SJCRH30 (cell line): ENCODE measurements at regions not wholly inside any gene's neighbourhood (a gene's known extent, or its start where the extent isn't known, plus 50 kb on each side); places are given as distances from the start of the nearest gene placed in this dataset.
"Not testable (repeated sequence)": the region's sequence is repeated elsewhere in the genome, so short reads cannot be mapped to it uniquely, and the experiment has no call there.

Source experiments
- DNase-seq, 2 experiments: peaks; one replicate each; pipeline ENCODE4 v3.0.0-alpha.2; 2015 to 2020
- H3K27ac ChIP-seq: fragments of 250-450 bp; sonication (Bioruptor Pico); 2 replicates; pipeline ENCODE4 v1.5.1; 2020; ENCODE audit warnings: mild to moderate bottlenecking, moderate library complexity
- H3K27me3 ChIP-seq: fragments of 250-450 bp; sonication (Bioruptor Pico); 2 replicates; pipeline ENCODE4 v1.5.1; 2020; ENCODE audit warnings: mild to moderate bottlenecking, moderate library complexity
- H3K36me3 ChIP-seq: fragments of 250-450 bp; sonication (Bioruptor Pico); 2 replicates; pipeline ENCODE4 v1.5.1; 2020; ENCODE audit warnings: mild to moderate bottlenecking, moderate library complexity
- H3K4me1 ChIP-seq: fragments of 250-450 bp; sonication (Bioruptor Pico); 2 replicates; pipeline ENCODE4 v1.5.1; 2020; ENCODE audit warnings: mild to moderate bottlenecking, moderate library complexity
- H3K4me3 ChIP-seq: fragments of 250-450 bp; sonication (Bioruptor Pico); 2 replicates; pipeline ENCODE4 v1.5.1; 2020; ENCODE audit warnings: mild to moderate bottlenecking, moderate library complexity
- H3K9me3 ChIP-seq: fragments of 250-450 bp; sonication (Bioruptor Pico); replicated peaks from 2 replicates; pipeline ENCODE4 v1.5.1; 2020; ENCODE audit warnings: mild to moderate bottlenecking, moderate library complexity

- no peak overlapping the region for H3K27ac ChIP-seq
- H3K27me3 ChIP-seq, result no peaks in the 10 kb centered on the region
- H3K36me3 ChIP-seq, result no peaks in the 10 kb centered on the region
- DNase-seq, result no peak
- no peaks in the 10 kb centered on the region for H3K4me1 ChIP-seq
- no peak overlapping the region for H3K4me3 ChIP-seq
- H3K9me3 ChIP-seq, result no peaks in the 10 kb centered on the region
These were observed 113.6 kb upstream of the TMPRSS2 start for GRCh38 chr21:41621513-41621912.

DNA sequence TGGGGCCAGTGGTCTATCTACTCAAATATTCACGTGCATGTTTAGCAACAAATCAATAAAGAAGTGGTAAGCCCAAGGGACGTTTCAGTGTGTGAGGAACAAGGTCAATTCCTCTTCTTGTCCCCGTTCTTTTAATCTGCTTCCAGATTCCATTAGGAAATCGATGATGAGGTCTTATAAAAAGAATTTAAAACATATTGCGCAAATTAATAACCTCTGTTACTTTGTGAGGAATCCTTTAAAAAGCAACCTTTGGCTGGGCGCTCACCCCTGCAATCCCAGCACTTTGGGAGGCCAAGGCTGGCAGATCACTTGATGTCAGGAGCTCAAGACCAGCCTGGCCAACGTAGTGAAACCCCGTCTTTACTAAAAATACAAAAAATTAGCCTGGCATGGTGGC, 113.0 kb upstream of the TMPRSS2 start:
- Histone ChIP-seq H3K27me3 (no peaks in the 10 kb centered on the region), H3K9me3 (no peaks in the 10 kb centered on the region), H3K4me1 (no peaks in the 10 kb centered on the region), H3K27ac (no peak overlapping the region), H3K36me3 (no peaks in the 10 kb centered on the region), H3K4me3 (no peak overlapping the region)
- DNase-seq, result no peak

DNA sequence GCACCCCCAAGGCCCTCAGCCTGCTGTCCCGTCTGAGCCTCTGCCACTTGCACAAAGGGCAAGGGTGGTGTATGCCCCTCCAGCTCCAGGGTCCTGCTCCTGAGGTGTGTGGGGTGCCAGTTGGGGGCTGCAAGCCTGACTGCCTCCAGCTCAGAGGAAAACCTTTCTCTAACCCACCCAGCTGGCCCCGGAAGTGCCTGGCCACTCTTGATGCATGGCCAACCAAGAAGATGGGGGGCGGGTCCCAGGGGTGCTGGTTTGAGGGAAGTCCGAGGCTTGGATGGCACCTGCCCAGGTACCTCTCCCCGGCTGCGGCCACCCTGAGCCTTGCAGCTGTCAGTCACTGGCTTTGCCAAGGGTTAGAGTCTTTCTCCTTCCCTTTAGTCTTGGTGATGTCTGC, 112.6 kb upstream of the TMPRSS2 start:
- H3K36me3 ChIP-seq, result no peaks in the 10 kb centered on the region
- no peaks in the 10 kb centered on the region for H3K4me1 ChIP-seq
- no peaks in the 10 kb centered on the region for H3K27me3 ChIP-seq
- H3K9me3 ChIP-seq, result no peaks in the 10 kb centered on the region
- no peak overlapping the region for H3K4me3 ChIP-seq
- H3K27ac ChIP-seq, result no peak overlapping the region
- DNase-seq, result no peak

GRCh38 chr21:41616031-41616591, 108.2 kb upstream of the TMPRSS2 start:
- Histone ChIP-seq H3K27ac (no peak overlapping the region), H3K9me3 (no peaks in the 10 kb centered on the region), H3K27me3 (no peaks in the 10 kb centered on the region), H3K36me3 (no peaks in the 10 kb centered on the region), H3K4me1 (no peaks in the 10 kb centered on the region), H3K4me3 (no peak overlapping the region)
- DNase-seq, result no peak

DNA sequence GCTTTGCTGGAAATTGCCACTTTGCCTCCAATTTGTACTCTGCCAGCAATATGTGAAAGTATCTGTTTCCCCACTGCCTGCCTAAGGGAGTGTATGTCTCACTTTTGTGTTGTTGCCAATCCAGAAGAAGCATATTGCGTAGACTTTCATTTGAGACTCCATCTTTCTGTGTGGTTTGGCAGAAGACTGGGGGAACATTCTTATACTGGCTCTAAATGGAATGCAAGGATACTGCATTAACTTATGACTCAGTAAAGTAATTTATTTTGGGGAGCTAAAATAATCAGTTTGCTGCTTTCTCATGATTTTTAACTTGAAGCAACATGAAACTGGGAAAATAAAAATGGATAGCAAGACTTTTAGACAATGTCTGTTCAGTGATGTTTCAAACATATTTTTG, 107.7 kb upstream of the TMPRSS2 start:
- DNase-seq, result no peak
- no peaks in the 10 kb centered on the region for H3K4me1 ChIP-seq
- H3K36me3 ChIP-seq, result no peaks in the 10 kb centered on the region
- H3K27me3 ChIP-seq, result no peaks in the 10 kb centered on the region
- H3K4me3 ChIP-seq, result no peak overlapping the region
- no peak overlapping the region for H3K27ac ChIP-seq
- no peaks in the 10 kb centered on the region for H3K9me3 ChIP-seq

DNA sequence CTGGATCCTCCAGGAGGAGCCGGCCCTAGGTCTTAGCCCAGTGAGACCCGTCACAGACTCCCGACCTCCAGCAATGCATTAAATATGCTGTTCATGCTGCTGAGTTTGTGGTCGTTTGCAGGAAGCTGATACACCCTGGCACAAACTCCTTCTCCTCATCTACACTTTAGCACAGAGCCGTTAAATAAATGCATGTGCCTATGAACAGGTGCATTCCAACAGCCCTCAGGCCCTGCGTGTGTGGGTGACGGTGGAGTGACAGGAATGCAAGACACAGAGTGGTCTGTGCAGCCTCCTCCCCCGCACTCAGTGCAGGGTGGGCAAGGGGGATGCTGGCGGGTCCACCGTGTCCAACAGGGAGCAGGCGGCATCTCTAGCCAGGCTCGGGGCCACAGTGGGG, 106.6 kb upstream of the TMPRSS2 start:
- DNase-seq, result no peak
- Histone ChIP-seq H3K36me3 (no peaks in the 10 kb centered on the region), H3K9me3 (no peaks in the 10 kb centered on the region), H3K4me3 (no peak overlapping the region), H3K27me3 (no peaks in the 10 kb centered on the region), H3K4me1 (no peaks in the 10 kb centered on the region), H3K27ac (no peak overlapping the region)

- H3K4me1 ChIP-seq, result no peaks in the 10 kb centered on the region
These were observed 105.6 kb upstream of the TMPRSS2 start for GRCh38 chr21:41613533-41613909.

GRCh38 chr21:41612674-41613532, 104.9 kb upstream of the TMPRSS2 start:
- H3K4me3 ChIP-seq, result no peak overlapping the region
- peak; percentile 15 to 57 for DNase-seq
- no peaks in the 10 kb centered on the region for H3K27me3 ChIP-seq
- no peaks in the 10 kb centered on the region for H3K4me1 ChIP-seq
- no peaks in the 10 kb centered on the region for H3K9me3 ChIP-seq
- no peaks in the 10 kb centered on the region for H3K36me3 ChIP-seq
- no peak overlapping the region for H3K27ac ChIP-seq

More at GRCh38 chr21:41613533-41613909, 105.6 kb upstream of the TMPRSS2 start:
- Histone ChIP-seq H3K27ac (no peak overlapping the region), H3K9me3 (no peaks in the 10 kb centered on the region), H3K36me3 (no peaks in the 10 kb centered on the region), H3K27me3 (no peaks in the 10 kb centered on the region), H3K4me3 (no peak overlapping the region)
- DNase-seq, result no peak

DNA sequence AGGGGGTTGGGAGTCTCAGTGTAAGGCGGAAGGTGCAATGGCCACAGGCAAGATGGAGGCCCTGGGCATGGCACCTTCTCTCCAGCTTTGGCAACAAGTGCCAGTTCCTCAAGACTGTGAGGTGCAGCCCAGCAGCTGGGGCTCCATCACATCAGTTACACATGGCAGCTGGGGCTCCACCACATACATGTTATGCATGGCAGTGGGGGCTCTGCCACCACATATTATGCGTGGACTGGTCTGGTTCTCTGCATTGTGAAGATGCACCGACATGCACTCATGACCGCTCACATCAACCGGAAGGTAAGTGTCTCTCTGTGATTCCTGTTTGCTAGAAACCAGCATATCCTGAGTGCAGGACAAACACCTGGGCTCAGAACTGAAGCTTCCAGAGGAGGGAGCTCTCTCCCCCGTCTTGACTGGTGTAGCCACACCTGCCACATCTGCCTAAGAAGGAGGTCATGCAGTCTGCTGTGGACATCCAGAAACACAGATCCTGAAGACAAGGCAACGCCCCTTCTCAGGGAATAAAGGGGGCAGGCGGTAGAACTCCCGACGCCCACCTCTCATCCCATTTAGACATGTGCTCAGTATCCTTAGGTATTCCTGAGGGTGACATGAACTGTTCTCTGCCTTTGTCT, 104.1 kb upstream of the TMPRSS2 start:
- peak in 1 of 2 experiments; percentile 13 for DNase-seq
- Histone ChIP-seq H3K4me3 (no peak overlapping the region), H3K4me1 (no peaks in the 10 kb centered on the region), H3K27me3 (0 out of 2 replicates have a peak, but pooled peaks cover 2% of the 10 kb centered on the region), H3K27ac (no peak overlapping the region), H3K9me3 (no peaks in the 10 kb centered on the region), H3K36me3 (no peaks in the 10 kb centered on the region)

GRCh38 chr21:41611441-41611840, 103.5 kb upstream of the TMPRSS2 start:
- H3K4me3 ChIP-seq, result no peak overlapping the region

DNA sequence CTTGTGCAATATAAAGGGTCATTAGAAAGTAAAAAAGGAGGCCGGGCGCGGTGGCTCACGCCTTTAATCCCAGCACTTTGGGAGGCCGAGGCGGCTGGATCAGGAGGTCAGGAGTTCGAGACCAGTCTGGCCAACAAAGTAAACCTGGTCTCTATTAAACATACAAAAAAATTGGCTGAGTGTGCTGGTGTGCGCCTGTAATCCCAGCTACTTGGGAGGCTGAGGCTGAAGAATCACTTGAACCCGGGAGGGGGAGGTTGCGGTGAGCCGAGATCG, 102.8 kb upstream of the TMPRSS2 start:
- not testable (repeated sequence) for H3K4me3 ChIP-seq, DNase-seq, H3K36me3 ChIP-seq, H3K27me3 ChIP-seq, H3K9me3 ChIP-seq, H3K4me1 ChIP-seq, H3K27ac ChIP-seq

More at GRCh38 chr21:41611441-41611840, 103.5 kb upstream of the TMPRSS2 start:
- H3K9me3 ChIP-seq, result no peaks in the 10 kb centered on the region
- H3K27me3 ChIP-seq, result 0 out of 2 replicates have a peak, but pooled peaks cover 9% of the 10 kb centered on the region
- H3K27ac ChIP-seq, result no peak overlapping the region
- no peaks in the 10 kb centered on the region for H3K4me1 ChIP-seq
- H3K36me3 ChIP-seq, result no peaks in the 10 kb centered on the region
- DNase-seq, result no peak

GRCh38 chr21:41610042-41610839, 102.3 kb upstream of the TMPRSS2 start:
- peak; percentile 53 to 77 for DNase-seq

DNA sequence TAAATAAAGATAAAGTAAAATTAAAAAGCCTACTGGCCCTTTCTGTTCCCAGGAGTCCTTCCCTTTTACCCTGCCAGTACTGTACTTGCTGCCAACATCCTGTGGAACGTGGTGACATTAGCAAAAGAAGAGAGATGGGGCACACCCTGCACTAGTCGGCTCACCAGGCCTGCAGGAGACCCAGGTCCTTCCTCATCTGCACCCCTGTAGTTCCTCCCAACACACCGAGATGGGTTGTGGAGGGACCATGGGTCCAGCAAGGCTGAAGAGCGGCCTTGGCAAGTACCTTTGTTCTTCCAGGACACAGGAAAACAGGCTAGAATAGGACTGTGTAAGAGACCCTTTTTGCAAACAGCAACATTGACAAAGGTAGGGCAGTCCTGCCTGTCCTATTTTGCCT, 98.7 kb upstream of the TMPRSS2 start:
- H3K4me3 ChIP-seq, result no peak overlapping the region
- H3K27me3 ChIP-seq, result 0 out of 2 replicates have a peak, but pooled peaks cover 9% of the 10 kb centered on the region
- H3K36me3 ChIP-seq, result no peaks in the 10 kb centered on the region
- DNase-seq, result no peak
- no peaks in the 10 kb centered on the region for H3K4me1 ChIP-seq
- H3K9me3 ChIP-seq, result no peaks in the 10 kb centered on the region
- H3K27ac ChIP-seq, result no peak overlapping the region

More at GRCh38 chr21:41610042-41610839, 102.3 kb upstream of the TMPRSS2 start:
- no peak overlapping the region for H3K4me3 ChIP-seq
- H3K9me3 ChIP-seq, result no peaks in the 10 kb centered on the region
- no peaks in the 10 kb centered on the region for H3K36me3 ChIP-seq
- H3K4me1 ChIP-seq, result no peaks in the 10 kb centered on the region
- H3K27ac ChIP-seq, result no peak overlapping the region
- H3K27me3 ChIP-seq, result 0 out of 2 replicates have a peak, but pooled peaks cover 9% of the 10 kb centered on the region

DNA sequence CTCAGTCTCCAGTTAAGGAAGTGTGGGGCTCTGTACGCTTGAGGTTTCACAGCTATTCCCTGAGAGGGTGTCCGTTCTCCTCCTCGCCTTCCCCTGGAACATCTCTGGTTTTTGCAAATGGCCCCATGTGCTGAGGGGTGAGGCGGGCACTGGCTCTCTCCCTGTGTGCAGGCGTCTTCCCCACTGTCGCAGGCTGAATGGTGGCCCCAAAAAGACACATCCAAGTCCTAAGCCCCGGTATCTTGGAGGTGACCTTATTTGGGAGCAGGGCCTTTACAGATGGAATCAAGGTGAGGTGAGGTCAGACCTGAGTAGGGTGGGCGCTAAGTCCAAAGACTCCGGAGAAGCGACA, 98.0 kb upstream of the TMPRSS2 start:
- Histone ChIP-seq H3K36me3 (no peaks in the 10 kb centered on the region), H3K4me3 (no peak overlapping the region), H3K27me3 (0 out of 2 replicates have a peak, but pooled peaks cover 9% of the 10 kb centered on the region), H3K9me3 (no peaks in the 10 kb centered on the region), H3K27ac (no peak overlapping the region), H3K4me1 (no peaks in the 10 kb centered on the region)
- DNase-seq, result no peak
